A673 (cell line): ENCODE measurements at regions not wholly inside any gene's neighbourhood (a gene's known extent, or its start where the extent isn't known, plus 50 kb on each side); places are given as distances from the start of the nearest gene placed in this dataset.

Experiments used
- EZH2 ChIP-seq: fragments of 200-600 bp; sonication (generic); IDR thresholded peaks from 2 replicates; pipeline ENCODE4 v1.6.1; 2017; ENCODE audit warnings: borderline replicate concordance, low read depth, mild to moderate bottlenecking, mixed read lengths, antibody characterized with exemption, low read length; ENCODE audit not compliant: poor library complexity, severe bottlenecking
- TF ChIP-seq, protein P1 (sequence below): fragments of 300-800, 200-600 bp; sonication (generic); conservative IDR thresholded peaks from 2 replicates; pipeline ENCODE4 v1.5.1; 2017; ENCODE audit warnings: low read depth, mild to moderate bottlenecking, antibody characterized with exemption, low read length, moderate library complexity, mixed read lengths

DNA sequence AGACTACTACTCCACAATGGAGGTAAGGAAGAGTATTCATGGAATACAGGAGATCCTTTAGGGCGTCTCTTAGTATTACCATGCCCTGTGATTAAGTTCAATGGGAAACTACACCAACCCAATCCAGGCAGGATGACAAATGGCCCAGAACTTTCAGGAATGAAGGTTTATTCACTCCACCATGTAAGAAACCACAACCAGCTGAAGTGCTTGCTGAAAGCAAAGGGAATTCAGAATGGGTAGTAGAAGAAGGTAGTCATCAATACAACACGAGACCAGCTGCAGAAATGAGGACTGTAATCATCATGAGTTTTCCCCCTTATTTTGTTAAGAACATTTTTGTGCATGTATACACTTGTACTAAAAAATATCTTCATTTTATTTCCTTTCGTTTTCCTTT, 76.6 kb downstream of the GPR37 start:
- no peak for TF ChIP-seq EZH2
- TF ChIP-seq, protein P1, sequence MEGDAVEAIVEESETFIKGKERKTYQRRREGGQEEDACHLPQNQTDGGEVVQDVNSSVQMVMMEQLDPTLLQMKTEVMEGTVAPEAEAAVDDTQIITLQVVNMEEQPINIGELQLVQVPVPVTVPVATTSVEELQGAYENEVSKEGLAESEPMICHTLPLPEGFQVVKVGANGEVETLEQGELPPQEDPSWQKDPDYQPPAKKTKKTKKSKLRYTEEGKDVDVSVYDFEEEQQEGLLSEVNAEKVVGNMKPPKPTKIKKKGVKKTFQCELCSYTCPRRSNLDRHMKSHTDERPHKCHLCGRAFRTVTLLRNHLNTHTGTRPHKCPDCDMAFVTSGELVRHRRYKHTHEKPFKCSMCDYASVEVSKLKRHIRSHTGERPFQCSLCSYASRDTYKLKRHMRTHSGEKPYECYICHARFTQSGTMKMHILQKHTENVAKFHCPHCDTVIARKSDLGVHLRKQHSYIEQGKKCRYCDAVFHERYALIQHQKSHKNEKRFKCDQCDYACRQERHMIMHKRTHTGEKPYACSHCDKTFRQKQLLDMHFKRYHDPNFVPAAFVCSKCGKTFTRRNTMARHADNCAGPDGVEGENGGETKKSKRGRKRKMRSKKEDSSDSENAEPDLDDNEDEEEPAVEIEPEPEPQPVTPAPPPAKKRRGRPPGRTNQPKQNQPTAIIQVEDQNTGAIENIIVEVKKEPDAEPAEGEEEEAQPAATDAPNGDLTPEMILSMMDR = no peak
